ENCODE measurements at regions not wholly inside any gene's neighbourhood (a gene's known extent, or its start where the extent isn't known, plus 50 kb on each side); places are given as distances from the start of the nearest gene placed in this dataset.

DNA sequence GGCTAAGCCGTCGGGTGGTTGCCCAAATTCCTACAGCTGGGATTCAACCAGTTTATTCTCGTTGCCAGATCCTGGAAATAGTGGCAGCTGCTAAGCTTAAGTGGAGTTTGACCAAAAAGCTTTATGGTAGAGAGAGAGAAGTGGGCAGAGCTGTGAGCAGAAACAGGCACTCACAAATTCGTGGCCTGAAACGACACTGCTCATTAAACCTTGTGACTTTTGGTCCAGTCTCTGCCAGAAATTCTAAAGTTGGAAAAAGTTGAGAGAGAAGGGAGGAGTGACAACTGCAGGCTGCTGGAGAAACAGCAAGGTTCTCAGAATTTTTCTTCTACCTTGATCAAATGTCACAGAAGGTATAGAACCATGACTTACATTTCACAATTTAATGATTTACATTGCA is 131.5 kb downstream of the MTX3 start:
- CTCF ChIA-PET: interaction anchor here (1.2 to 1.8 kb wide), 2 partner anchors 157 to 224 kb away, joined by 3 to 8 read pairs; no protein-coding TSS in a partner anchor
- TF ChIP-seq ZNF274 (IDR thresholded peaks at IDR 0.05; ENCODE audit: low read depth, low read length) (no peak), ZFX (IDR thresholded peaks at IDR 0.05) (no peak), YY1 (IDR thresholded peaks at IDR 0.05; ENCODE audit: extremely low read depth, insufficient replicate concordance, low read depth, low read length) (no peak), EGR1 (IDR thresholded peaks at IDR 0.05; ENCODE audit: low read depth) (no peak), CEBPB (IDR thresholded peaks at IDR 0.05; ENCODE audit: low read depth) (no peak), POLR2A (IDR thresholded peaks at IDR 0.05; ENCODE audit: borderline replicate concordance, extremely low read depth, insufficient read depth, insufficient read length) (no peak), ELF1 (IDR thresholded peaks at IDR 0.05; ENCODE audit: borderline replicate concordance, low read depth) (no peak), POLR2AphosphoS5 (IDR thresholded peaks at IDR 0.05; ENCODE audit: low read depth, low read length) (no peak)
- TF ChIP-seq, protein P1, sequence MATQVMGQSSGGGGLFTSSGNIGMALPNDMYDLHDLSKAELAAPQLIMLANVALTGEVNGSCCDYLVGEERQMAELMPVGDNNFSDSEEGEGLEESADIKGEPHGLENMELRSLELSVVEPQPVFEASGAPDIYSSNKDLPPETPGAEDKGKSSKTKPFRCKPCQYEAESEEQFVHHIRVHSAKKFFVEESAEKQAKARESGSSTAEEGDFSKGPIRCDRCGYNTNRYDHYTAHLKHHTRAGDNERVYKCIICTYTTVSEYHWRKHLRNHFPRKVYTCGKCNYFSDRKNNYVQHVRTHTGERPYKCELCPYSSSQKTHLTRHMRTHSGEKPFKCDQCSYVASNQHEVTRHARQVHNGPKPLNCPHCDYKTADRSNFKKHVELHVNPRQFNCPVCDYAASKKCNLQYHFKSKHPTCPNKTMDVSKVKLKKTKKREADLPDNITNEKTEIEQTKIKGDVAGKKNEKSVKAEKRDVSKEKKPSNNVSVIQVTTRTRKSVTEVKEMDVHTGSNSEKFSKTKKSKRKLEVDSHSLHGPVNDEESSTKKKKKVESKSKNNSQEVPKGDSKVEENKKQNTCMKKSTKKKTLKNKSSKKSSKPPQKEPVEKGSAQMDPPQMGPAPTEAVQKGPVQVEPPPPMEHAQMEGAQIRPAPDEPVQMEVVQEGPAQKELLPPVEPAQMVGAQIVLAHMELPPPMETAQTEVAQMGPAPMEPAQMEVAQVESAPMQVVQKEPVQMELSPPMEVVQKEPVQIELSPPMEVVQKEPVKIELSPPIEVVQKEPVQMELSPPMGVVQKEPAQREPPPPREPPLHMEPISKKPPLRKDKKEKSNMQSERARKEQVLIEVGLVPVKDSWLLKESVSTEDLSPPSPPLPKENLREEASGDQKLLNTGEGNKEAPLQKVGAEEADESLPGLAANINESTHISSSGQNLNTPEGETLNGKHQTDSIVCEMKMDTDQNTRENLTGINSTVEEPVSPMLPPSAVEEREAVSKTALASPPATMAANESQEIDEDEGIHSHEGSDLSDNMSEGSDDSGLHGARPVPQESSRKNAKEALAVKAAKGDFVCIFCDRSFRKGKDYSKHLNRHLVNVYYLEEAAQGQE (IDR thresholded peaks at IDR 0.05; ENCODE audit: low read depth): no peak
- TF ChIP-seq, protein P2, sequence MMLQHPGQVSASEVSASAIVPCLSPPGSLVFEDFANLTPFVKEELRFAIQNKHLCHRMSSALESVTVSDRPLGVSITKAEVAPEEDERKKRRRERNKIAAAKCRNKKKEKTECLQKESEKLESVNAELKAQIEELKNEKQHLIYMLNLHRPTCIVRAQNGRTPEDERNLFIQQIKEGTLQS (IDR thresholded peaks at IDR 0.05): no peak
- Histone ChIP-seq H3K79me2 (ENCODE audit: insufficient read depth, low read length) (no peaks in the 10 kb centered on the region), H3K4me2 (ENCODE audit: low read length) (no peak overlapping the region), H3K4me3 (replicated peaks in 1 of 2; ENCODE audit: low read depth in 1 of 2, low read length in 2 of 2) (no peak overlapping the region), H3K9me2 (ENCODE audit: insufficient read depth) (no peaks in the 10 kb centered on the region), H3K4me1 (ENCODE audit: control insufficient read depth in 1 of 2, insufficient read depth in 2 of 2, low read length in 2 of 2) (no peaks in the 10 kb centered on the region), H4K20me1 (ENCODE audit: insufficient read depth) (no peaks in the 10 kb centered on the region), H3K27me3 (ENCODE audit: insufficient read depth, low read length) (no peaks in the 10 kb centered on the region), H3K9ac (ENCODE audit: low read length) (no peak overlapping the region), H3K27ac (ENCODE audit: low read depth, low read length) (no peak overlapping the region), H2AFZ (ENCODE audit: low read depth, low read length, poor library complexity, severe bottlenecking) (no peak overlapping the region), H3K36me3 (ENCODE audit: control insufficient read depth in 1 of 2, insufficient read depth in 2 of 2, low read length in 2 of 2) (no peaks in the 10 kb centered on the region), H3K9me3 (ENCODE audit: control insufficient read depth in 1 of 2, insufficient read depth in 1 of 2, low read depth in 1 of 2, low read length in 2 of 2) (no peaks in the 10 kb centered on the region)
- no peak for ATAC-seq
- DNase-seq (ENCODE audit: low read depth, low spot score): no peak
- intact Hi-C loops (cut with micrococcal nuclease): loop anchor here (2.0 to 10.0 kb wide), 3 partner anchors 725 to 965 kb away; no protein-coding TSS in a partner anchor
- POLR2A ChIA-PET: no interaction called here
- RAD21 ChIA-PET (ENCODE audit: low non-redundant PET in 1 of 2, low total read pairs in 2 of 2, uncharacterized antibody in 2 of 2, unreplicated experiment in 2 of 2): no interaction called here
- no TSS peak for BruUV-seq (replicated peaks)
